IMR-90 (cell line): ENCODE measurements at regions not wholly inside any gene's neighbourhood (a gene's known extent, or its start where the extent isn't known, plus 50 kb on each side); places are given as distances from the start of the nearest gene placed in this dataset.
A peak's percentile ranks its signal among the peaks of the same experiment; 100 is the strongest.

Source experiments
- ATAC-seq: fragments of 200-7000 bp; cut with Tn5 transposase; 2 replicates; pipeline ENCODE4 v1.9.1; 2020; ENCODE audit warnings: low read depth, mild to moderate bottlenecking, moderate library complexity
- BruUV-seq: library from RNA; stranded (reverse); fragments of 400-500 nt; replicated peaks from 2 replicates; lab custom pipeline; 2021; lab: Mats Ljungman, UMichigan
- CTCF ChIA-PET: fragments of 300-600 bp; formaldehyde crosslinking; extraction: SDS; loops from one replicate; lab custom pipeline; 2021; ENCODE audit warnings: antibody characterized with exemption; lab: Yijun Ruan, JAX
- POLR2A ChIA-PET: fragments of 300-600 bp; sonication (Branson Sonifier 250); formaldehyde crosslinking; loops from one replicate; lab custom pipeline; 2022; ENCODE audit warnings: antibody characterized with exemption; ENCODE audit not compliant: unreplicated experiment; lab: Charles Lee
- DNase-seq: peaks from one replicate; pipeline ENCODE4 v3.0.0; 2013
- H2AFZ ChIP-seq: replicated peaks from 2 replicates; pipeline ENCODE3; 2013; ENCODE audit warnings: low read length, mild to moderate bottlenecking; ENCODE audit not compliant: poor library complexity
- H2AK5ac ChIP-seq: 2 replicates; pipeline ENCODE4 v1.6.1; 2013; ENCODE audit warnings: low read depth, low read length, inconsistent platforms
- H2AK9ac ChIP-seq: replicated peaks from 2 replicates; pipeline ENCODE3; 2013; ENCODE audit warnings: mild to moderate bottlenecking, low read depth, low read length, moderate library complexity; ENCODE audit not compliant: poor library complexity
- H2BK120ac ChIP-seq: 2 replicates; pipeline ENCODE4 v1.6.1; 2013; ENCODE audit warnings: low read depth, low read length, inconsistent platforms
- H2BK15ac ChIP-seq: 3 replicates; pipeline ENCODE4 v1.6.1; 2013; ENCODE audit warnings: low read depth, low read length, inconsistent platforms
- H2BK20ac ChIP-seq: 2 replicates; pipeline ENCODE4 v1.6.1; 2013; ENCODE audit warnings: low read depth, mild to moderate bottlenecking, inconsistent platforms, low read length, moderate library complexity
- H2BK5ac ChIP-seq: 2 replicates; pipeline ENCODE4 v1.6.1; 2013; ENCODE audit warnings: mild to moderate bottlenecking, low read depth, low read length, inconsistent platforms; ENCODE audit not compliant: poor library complexity, severe bottlenecking
- H3K14ac ChIP-seq: replicated peaks from 2 replicates; pipeline ENCODE4 v1.6.1; 2013; ENCODE audit warnings: low read depth, low read length, inconsistent platforms
- H3K18ac ChIP-seq: 2 replicates; pipeline ENCODE4 v1.6.1; 2013; ENCODE audit warnings: low read depth, low read length, control low read depth
- H3K23ac ChIP-seq: 2 replicates; pipeline ENCODE4 v1.6.1; 2013; ENCODE audit warnings: low read depth, low read length, inconsistent platforms
- H3K27ac ChIP-seq: 2 replicates; pipeline ENCODE4 v1.5.1; 2013; ENCODE audit warnings: mild to moderate bottlenecking, control low read depth, low read length; ENCODE audit not compliant: insufficient read depth
- H3K27me3 ChIP-seq: 2 replicates; pipeline ENCODE4 v1.6.1; 2013; ENCODE audit warnings: low read length; ENCODE audit not compliant: control insufficient read depth, insufficient read depth
- H3K36me3 ChIP-seq: 2 replicates; pipeline ENCODE4 v1.6.1; 2013; ENCODE audit warnings: low read length, mixed read lengths; ENCODE audit not compliant: control insufficient read depth, insufficient read depth
- H3K4ac ChIP-seq: 2 replicates; pipeline ENCODE4 v1.6.1; 2013; ENCODE audit warnings: low read depth, low read length, inconsistent platforms
- H3K4me1 ChIP-seq: 2 replicates; pipeline ENCODE4 v1.6.1; 2013; ENCODE audit warnings: low read length, mixed read lengths; ENCODE audit not compliant: control insufficient read depth, insufficient read depth
- H3K4me2 ChIP-seq: 2 replicates; pipeline ENCODE4 v1.6.1; 2013; ENCODE audit warnings: low read depth, mild to moderate bottlenecking, control low read depth, low read length, moderate library complexity
- H3K4me3 ChIP-seq: 2 replicates; pipeline ENCODE4 v1.5.1; 2013; ENCODE audit warnings: low read depth, mild to moderate bottlenecking, control low read depth, low read length, moderate library complexity; ENCODE audit not compliant: insufficient read depth
- H3K56ac ChIP-seq: 2 replicates; pipeline ENCODE4 v1.6.1; 2013; ENCODE audit warnings: low read length, inconsistent platforms; ENCODE audit not compliant: insufficient read depth; ENCODE audit errors: extremely low read depth
- H3K79me1 ChIP-seq, 2 experiments: 2 replicates each; pipeline ENCODE4 v1.6.1; 2013; ENCODE audit warnings: low read length in 2 of 2, inconsistent platforms in 1 of 2, low read depth in 1 of 2
- H3K9ac ChIP-seq: 2 replicates; pipeline ENCODE4 v1.6.1; 2013; ENCODE audit warnings: low read depth, low read length, control low read depth
- H3K9me1 ChIP-seq: 2 replicates; pipeline ENCODE4 v1.6.1; 2013; ENCODE audit warnings: low read length, inconsistent platforms; ENCODE audit not compliant: insufficient read depth
- H3K9me3 ChIP-seq: 2 replicates; pipeline ENCODE4 v1.6.1; 2013; ENCODE audit warnings: low read length; ENCODE audit not compliant: control insufficient read depth, insufficient read depth
- H4K20me1 ChIP-seq: 2 replicates; pipeline ENCODE4 v1.6.1; 2013; ENCODE audit warnings: low read length, inconsistent platforms; ENCODE audit not compliant: insufficient read depth
- H4K5ac ChIP-seq: 2 replicates; pipeline ENCODE4 v1.6.1; 2013; ENCODE audit warnings: mild to moderate bottlenecking, low read depth, low read length, control low read depth
- H4K8ac ChIP-seq, 2 experiments: 2 replicates each; pipeline ENCODE4 v1.6.1; 2013; ENCODE audit warnings: low read depth in 2 of 2, low read length in 2 of 2, control low read depth in 1 of 2, inconsistent platforms in 1 of 2
- H4K91ac ChIP-seq: 2 replicates; pipeline ENCODE4 v1.6.1; 2013; ENCODE audit warnings: low read depth, low read length, inconsistent platforms; ENCODE audit not compliant: insufficient read depth
- BHLHE40 ChIP-seq: fragments of 150-350 bp; IDR thresholded peaks from 2 replicates; pipeline ENCODE4 v1.6.1; 2016; ENCODE audit warnings: mild to moderate bottlenecking, low read depth, low read length
- CEBPB ChIP-seq: IDR thresholded peaks from 2 replicates; pipeline ENCODE4 v1.6.1; 2012; ENCODE audit warnings: low read depth, low read length, improper control_type of control experiment
- FOS ChIP-seq: fragments of 150-350 bp; IDR thresholded peaks from 2 replicates; pipeline ENCODE4 v1.6.1; 2016; ENCODE audit warnings: low read depth, low read length
- MAZ ChIP-seq: IDR thresholded peaks from 2 replicates; pipeline ENCODE4 v1.6.1; 2012; ENCODE audit warnings: low read depth, mild to moderate bottlenecking, low read length, improper control_type of control experiment, moderate library complexity, borderline replicate concordance
- dilution Hi-C: fragments of 300-500 bp; cut with HindIII; formaldehyde crosslinking; loops from one replicate; pipeline ENCODE4 v1.14.3; 2018; ENCODE audit warnings: low sequenced_read_pairs; ENCODE audit not compliant: unreplicated experiment
- in situ Hi-C: fragments of 300-500 bp; cut with MboI; formaldehyde crosslinking; loops from 3 replicates; pipeline ENCODE4 v1.14.3; 2019; ENCODE audit warnings: low sequenced_read_pairs, inconsistent platforms, mixed read lengths
- intact Hi-C: fragments of 100-400 bp; cut with micrococcal nuclease; formaldehyde crosslinking; loops from 2 replicates; pipeline ENCODE4 v1.10.0; 2022

DNA sequence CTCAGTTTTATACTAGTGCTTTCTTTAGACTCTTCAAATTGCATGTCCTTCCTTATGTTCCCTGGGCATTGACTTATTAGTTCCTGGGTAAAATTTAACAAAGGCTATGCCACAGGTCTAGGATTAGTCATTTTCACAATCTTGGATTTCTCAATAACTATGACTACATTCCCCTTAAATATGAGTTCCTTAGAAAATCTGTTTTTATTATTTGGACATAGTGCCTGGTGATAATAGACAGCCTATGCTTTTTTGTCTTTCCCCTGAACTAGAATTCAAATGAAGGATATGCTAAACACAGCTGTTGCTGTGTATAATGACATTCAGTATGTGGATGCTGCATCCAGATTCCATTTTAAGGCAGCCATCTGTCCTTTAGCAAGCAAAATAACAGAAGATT, 1252.8 kb upstream of the GJE1 start:
- Histone ChIP-seq H3K9ac (no peak overlapping the region), H3K4me1 (peaks cover 2% of the 10 kb centered on the region; the same call in 1 of the 2 replicates), H2AFZ (no peak overlapping the region), H4K91ac (no peak overlapping the region), H4K5ac (no peak overlapping the region), H4K20me1 (no peaks in the 10 kb centered on the region), H2BK20ac (no peak overlapping the region), H3K4me2 (no peak overlapping the region), H3K27me3 (no peaks in the 10 kb centered on the region), H3K23ac (no peak overlapping the region), H3K79me1 (no peaks in the 10 kb centered on the region), H2BK15ac (0 out of 3 replicates have a peak overlapping the region, but pooled peaks have one; percentile 47), H3K4ac (no peak overlapping the region), H3K36me3 (no peaks in the 10 kb centered on the region), H3K56ac (no peak overlapping the region), H4K8ac (no peak overlapping the region), H3K18ac (no peak overlapping the region), H2BK120ac (no peak overlapping the region), H3K9me1 (no peaks in the 10 kb centered on the region), H3K14ac (no peak overlapping the region), H3K9me3 (no peaks in the 10 kb centered on the region), H3K27ac (no peak overlapping the region), H2BK5ac (peak overlapping the region; percentile 1), H2AK9ac (no peak overlapping the region), H2AK5ac (no peak overlapping the region), H3K4me3 (no peak overlapping the region)
- ATAC-seq (peak; percentile 65), DNase-seq (peak; percentile 83)
- ChIA-PET POLR2A (no interaction called here), CTCF (no interaction called here)
- intact Hi-C loops (no loop called here), dilution Hi-C loops (no loop called here), in situ Hi-C loops (no loop called here)
- TF ChIP-seq FOS (peak; percentile 46; the same call in 1 of the 2 replicates), CEBPB (peak; percentile 85), BHLHE40 (no peak), MAZ (no peak)
- BruUV-seq: no TSS peak
